SU-DHL-6 (cell line): ENCODE measurements at regions not wholly inside any gene's neighbourhood (a gene's known extent, or its start where the extent isn't known, plus 50 kb on each side); places are given as distances from the start of the nearest gene placed in this dataset.

Source experiments
- H2AFZ ChIP-seq: fragments of 200-600 bp; sonication (generic); 2 replicates; pipeline ENCODE4 v1.6.1; 2014; ENCODE audit warnings: low read depth, mild to moderate bottlenecking, moderate library complexity, mixed read lengths, antibody characterized with exemption, low read length; ENCODE audit not compliant: severe bottlenecking
- H3F3A ChIP-seq: fragments of 200-600 bp; shearing (Covaris generic); 2 replicates; pipeline ENCODE4 v1.6.0; 2016; ENCODE audit warnings: antibody characterized with exemption, mild to moderate bottlenecking; ENCODE audit not compliant: insufficient read depth
- H3K27ac ChIP-seq: fragments of 200-600 bp; sonication (generic); 2 replicates; pipeline ENCODE4 v1.5.1; 2016; ENCODE audit warnings: low read depth, mild to moderate bottlenecking, low read length, moderate library complexity, mixed read lengths
- H3K27me3 ChIP-seq: fragments of 200-600 bp; sonication (generic), shearing (Covaris generic); 2 replicates; pipeline ENCODE4 v1.6.0; 2014; ENCODE audit warnings: mild to moderate bottlenecking, low read length
- H3K36me3 ChIP-seq: fragments of 200-600 bp; sonication (generic); 2 replicates; pipeline ENCODE4 v1.6.1; 2014; ENCODE audit warnings: mild to moderate bottlenecking, low read length, mixed read lengths
- H3K4me2 ChIP-seq: fragments of 300-600, 200-600 bp; shearing (Covaris generic), sonication (generic); 2 replicates; pipeline ENCODE4 v1.6.0; 2014; ENCODE audit warnings: low read length, low read depth, mild to moderate bottlenecking; ENCODE audit not compliant: poor library complexity, severe bottlenecking
- H3K4me3 ChIP-seq: fragments of 200-600 bp; sonication (generic); 2 replicates; pipeline ENCODE4 v1.5.1; 2014; ENCODE audit warnings: antibody characterized with exemption, low read length, mild to moderate bottlenecking, mixed read lengths; ENCODE audit not compliant: insufficient read depth, poor library complexity, severe bottlenecking
- H3K79me2 ChIP-seq: fragments of 200-600 bp; sonication (generic); 2 replicates; pipeline ENCODE4 v1.6.1; 2014; ENCODE audit warnings: mild to moderate bottlenecking, low read length, moderate library complexity; ENCODE audit not compliant: insufficient read depth
- H3K9ac ChIP-seq: fragments of 200-600 bp; sonication (generic); 2 replicates; pipeline ENCODE4 v1.7.0; 2014; ENCODE audit warnings: mild to moderate bottlenecking, low read length
- H3K9me2 ChIP-seq: fragments of 200-600 bp; sonication (generic); replicated peaks from 2 replicates; pipeline ENCODE4 v1.6.1; 2014; ENCODE audit warnings: low read length; ENCODE audit not compliant: insufficient read depth
- H3K9me3 ChIP-seq: fragments of 200-600 bp; sonication (generic); 2 replicates; pipeline ENCODE4 v1.6.1; 2014; ENCODE audit warnings: low read length, mixed read lengths; ENCODE audit not compliant: insufficient read depth
- H4K20me1 ChIP-seq: fragments of 200-600 bp; sonication (generic); 2 replicates; pipeline ENCODE4 v1.6.1; 2014; ENCODE audit warnings: low read depth, mild to moderate bottlenecking, antibody characterized with exemption, low read length, moderate library complexity, mixed read lengths
- CTCF ChIP-seq: fragments of 200-600 bp; sonication (generic); IDR thresholded peaks from one replicate; pipeline ENCODE4 v1.5.1; 2017; ENCODE audit warnings: antibody characterized with exemption, mild to moderate bottlenecking, low read length, moderate library complexity; ENCODE audit not compliant: insufficient read depth, poor library complexity, severe bottlenecking
- EZH2phosphoT487 ChIP-seq: fragments of 200-600 bp; sonication (generic), shearing (Covaris generic); conservative IDR thresholded peaks from 2 replicates; pipeline ENCODE4 v1.6.1; 2018; ENCODE audit warnings: mild to moderate bottlenecking, antibody characterized with exemption, low read length, moderate library complexity, mixed read lengths

GRCh38 chr11:45471266-45471665 lies 185.1 kb upstream of the SYT13 start:
- no peak overlapping the region for H2AFZ ChIP-seq
- H3F3A ChIP-seq: no peaks in the 10 kb centered on the region
- TF ChIP-seq CTCF (no peak), EZH2phosphoT487 (no peak)
- no peaks in the 10 kb centered on the region for H3K36me3 ChIP-seq
- no peaks in the 10 kb centered on the region for H3K27me3 ChIP-seq
- no peak overlapping the region for H3K27ac ChIP-seq
- no peaks in the 10 kb centered on the region for H3K9me3 ChIP-seq
- H3K4me2 ChIP-seq: no peak overlapping the region
- no peaks in the 10 kb centered on the region for H3K9me2 ChIP-seq
- no peak overlapping the region for H3K4me3 ChIP-seq
- H3K79me2 ChIP-seq: no peaks in the 10 kb centered on the region
- H4K20me1 ChIP-seq: no peaks in the 10 kb centered on the region
- H3K9ac ChIP-seq: no peak overlapping the region

- Histone ChIP-seq H3K4me2 (no peak overlapping the region), H3K79me2 (no peaks in the 10 kb centered on the region), H3K9me3 (no peaks in the 10 kb centered on the region), H3K9ac (no peak overlapping the region), H3F3A (no peaks in the 10 kb centered on the region), H2AFZ (no peak overlapping the region), H3K9me2 (no peaks in the 10 kb centered on the region), H3K4me3 (no peak overlapping the region), H3K36me3 (no peaks in the 10 kb centered on the region), H3K27ac (no peak overlapping the region), H3K27me3 (no peaks in the 10 kb centered on the region), H4K20me1 (no peaks in the 10 kb centered on the region)
- TF ChIP-seq CTCF (no peak), EZH2phosphoT487 (no peak)
These were observed 184.6 kb upstream of the SYT13 start for GRCh38 chr11:45470794-45471167.

- Histone ChIP-seq H3K9me2 (no peaks in the 10 kb centered on the region), H3K79me2 (no peaks in the 10 kb centered on the region), H3K27ac (no peak overlapping the region), H3K4me3 (no peak overlapping the region), H2AFZ (no peak overlapping the region), H3K9ac (no peak overlapping the region), H3K36me3 (no peaks in the 10 kb centered on the region), H3K9me3 (no peaks in the 10 kb centered on the region), H4K20me1 (no peaks in the 10 kb centered on the region), H3F3A (no peaks in the 10 kb centered on the region), H3K4me2 (no peak overlapping the region), H3K27me3 (no peaks in the 10 kb centered on the region)
- TF ChIP-seq CTCF: no peak
- no peak for TF ChIP-seq EZH2phosphoT487
These were observed 184.1 kb upstream of the SYT13 start for GRCh38 chr11:45470151-45470793.
